CD4-positive, alpha-beta T cell (primary cell): ENCODE measurements at regions not wholly inside any gene's neighbourhood (a gene's known extent, or its start where the extent isn't known, plus 50 kb on each side); places are given as distances from the start of the nearest gene placed in this dataset.

Experiments used
- ATAC-seq: fragments of 200-7000 bp; cut with Tn5 transposase; one replicate; pipeline ENCODE4 v1.10.0; 2022; ENCODE audit warnings: mild to moderate bottlenecking; ENCODE audit not compliant: poor library complexity
- CTCF ChIA-PET: fragments of 350-600 bp; sonication (Branson Sonifier 250); formaldehyde crosslinking; loops from one replicate; lab custom pipeline; 2021; ENCODE audit warnings: antibody characterized with exemption, inconsistent platforms; lab: Charles Lee
- POLR2A ChIA-PET: fragments of 350-600 bp; sonication (Branson Sonifier 250); formaldehyde crosslinking; loops from one replicate; lab custom pipeline; 2021; ENCODE audit warnings: antibody characterized with exemption, inconsistent platforms; lab: Charles Lee
- DNase-seq, 14 experiments: peaks; one replicate each; pipeline ENCODE4 v3.0.0-alpha.2; 2013 to 2020; ENCODE audit warnings: mixed read lengths in 2 of 14
- H3K27ac ChIP-seq, 2 donors: one replicate each; pipeline versions ENCODE4 v1.5.1 to v1.7.0; 2013; ENCODE audit warnings: low read length in 2 of 2, low read depth in 1 of 2, mild to moderate bottlenecking in 1 of 2
- H3K27me3 ChIP-seq, 2 experiments: 1 replicate in 1 of 2; 2 replicates in 1 of 2; pipeline versions ENCODE4 v1.6.1 to v1.7.0; 2013; ENCODE audit warnings: low read length in 2 of 2, control low read depth in 1 of 2, mild to moderate bottlenecking in 1 of 2, moderate library complexity in 1 of 2; ENCODE audit not compliant: insufficient read depth in 2 of 2, control insufficient read depth in 1 of 2
- H3K36me3 ChIP-seq: one replicate; pipeline ENCODE4 v1.6.1; 2013; ENCODE audit warnings: low read length, control low read depth; ENCODE audit not compliant: insufficient read depth
- H3K4me1 ChIP-seq: one replicate; pipeline ENCODE4 v1.6.1; 2013; ENCODE audit warnings: low read length, control low read depth; ENCODE audit not compliant: insufficient read depth
- H3K4me3 ChIP-seq: one replicate; pipeline ENCODE4 v1.5.1; 2013; ENCODE audit warnings: mild to moderate bottlenecking, low read length, moderate library complexity
- H3K9me3 ChIP-seq, 2 experiments: 1 replicate in 1 of 2; 2 replicates in 1 of 2; pipeline versions ENCODE4 v1.6.1 to v1.7.0; 2013; ENCODE audit warnings: low read length in 2 of 2, mild to moderate bottlenecking in 2 of 2, control low read depth in 1 of 2, moderate library complexity in 1 of 2; ENCODE audit not compliant: control insufficient read depth in 1 of 2, insufficient read depth in 1 of 2
- H3K27ac Mint-ChIP-seq: one replicate; pipeline ENCODE4 v1.8.0; 2020; ENCODE audit warnings: mixed read lengths
- H3K27me3 Mint-ChIP-seq: one replicate; pipeline ENCODE4 v1.8.0; 2021; ENCODE audit warnings: mixed read lengths
- H3K36me3 Mint-ChIP-seq: one replicate; pipeline ENCODE4 v1.8.0; 2021; ENCODE audit warnings: low read depth, mixed read lengths
- H3K4me1 Mint-ChIP-seq: one replicate; pipeline ENCODE4 v1.8.0; 2021; ENCODE audit warnings: low read depth, mixed read lengths
- H3K4me3 Mint-ChIP-seq: one replicate; pipeline ENCODE4 v1.8.0; 2020; ENCODE audit warnings: mild to moderate bottlenecking, mixed read lengths
- H3K9me3 Mint-ChIP-seq: one replicate; pipeline ENCODE4 v1.8.0; 2020; ENCODE audit warnings: mixed read lengths
- intact Hi-C, 2 experiments: fragments of 100-400 bp; cut with DNase I in 1 of 2; cut with micrococcal nuclease in 1 of 2; formaldehyde crosslinking; loops; one replicate each; pipeline versions ENCODE4 v1.15.1 to v1.9.0; 2023 to 2025; cut with DNase I, micrococcal nuclease
- TF ChIP-seq, protein P1 (sequence below): fragments of 200-600 bp; IDR thresholded peaks from one replicate; pipeline ENCODE4 v1.8.0; 2022; ENCODE audit warnings: antibody characterized with exemption, mild to moderate bottlenecking

- no peaks in the 10 kb centered on the region for H3K27me3 Mint-ChIP-seq
- H3K36me3 Mint-ChIP-seq, result no peaks in the 10 kb centered on the region
- H3K4me1 Mint-ChIP-seq, result no peaks in the 10 kb centered on the region
- Histone ChIP-seq H3K27me3 (no peaks in the 10 kb centered on the region), H3K36me3 (no peaks in the 10 kb centered on the region), H3K4me3 (no peak overlapping the region), H3K4me1 (no peaks in the 10 kb centered on the region), H3K9me3 (no peaks in the 10 kb centered on the region), H3K27ac (no peak overlapping the region)
- no peak overlapping the region for H3K27ac Mint-ChIP-seq
- no peak for ATAC-seq
- intact Hi-C loops, result no loop called here
- DNase-seq, result no peak
- CTCF ChIA-PET, result no interaction called here
- H3K9me3 Mint-ChIP-seq, result no peaks in the 10 kb centered on the region
- POLR2A ChIA-PET, result no interaction called here
- TF ChIP-seq, protein P1, sequence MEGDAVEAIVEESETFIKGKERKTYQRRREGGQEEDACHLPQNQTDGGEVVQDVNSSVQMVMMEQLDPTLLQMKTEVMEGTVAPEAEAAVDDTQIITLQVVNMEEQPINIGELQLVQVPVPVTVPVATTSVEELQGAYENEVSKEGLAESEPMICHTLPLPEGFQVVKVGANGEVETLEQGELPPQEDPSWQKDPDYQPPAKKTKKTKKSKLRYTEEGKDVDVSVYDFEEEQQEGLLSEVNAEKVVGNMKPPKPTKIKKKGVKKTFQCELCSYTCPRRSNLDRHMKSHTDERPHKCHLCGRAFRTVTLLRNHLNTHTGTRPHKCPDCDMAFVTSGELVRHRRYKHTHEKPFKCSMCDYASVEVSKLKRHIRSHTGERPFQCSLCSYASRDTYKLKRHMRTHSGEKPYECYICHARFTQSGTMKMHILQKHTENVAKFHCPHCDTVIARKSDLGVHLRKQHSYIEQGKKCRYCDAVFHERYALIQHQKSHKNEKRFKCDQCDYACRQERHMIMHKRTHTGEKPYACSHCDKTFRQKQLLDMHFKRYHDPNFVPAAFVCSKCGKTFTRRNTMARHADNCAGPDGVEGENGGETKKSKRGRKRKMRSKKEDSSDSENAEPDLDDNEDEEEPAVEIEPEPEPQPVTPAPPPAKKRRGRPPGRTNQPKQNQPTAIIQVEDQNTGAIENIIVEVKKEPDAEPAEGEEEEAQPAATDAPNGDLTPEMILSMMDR, result no peak
- no peak overlapping the region for H3K4me3 Mint-ChIP-seq
Observed at GRCh38 chr13:105432438-105432837, 1103.0 kb downstream of the EFNB2 start.

- Histone ChIP-seq H3K27me3 (no peaks in the 10 kb centered on the region), H3K4me3 (no peak overlapping the region), H3K4me1 (no peaks in the 10 kb centered on the region), H3K36me3 (no peaks in the 10 kb centered on the region), H3K27ac (no peak overlapping the region), H3K9me3 (no peaks in the 10 kb centered on the region)
- CTCF ChIA-PET, result no interaction called here
- TF ChIP-seq, protein P1, result no peak
- no peak overlapping the region for H3K27ac Mint-ChIP-seq
- POLR2A ChIA-PET, result no interaction called here
- no peaks in the 10 kb centered on the region for H3K27me3 Mint-ChIP-seq
- no peak overlapping the region for H3K4me3 Mint-ChIP-seq
- H3K9me3 Mint-ChIP-seq, result no peaks in the 10 kb centered on the region
- ATAC-seq, result no peak
- intact Hi-C loops, result no loop called here
- no peaks in the 10 kb centered on the region for H3K4me1 Mint-ChIP-seq
- no peaks in the 10 kb centered on the region for H3K36me3 Mint-ChIP-seq
- DNase-seq, result no peak
Observed at GRCh38 chr13:105428811-105429210, 1106.7 kb downstream of the EFNB2 start.

GRCh38 chr13:105426441-105426840, 1109.0 kb downstream of the EFNB2 start:
- no peaks in the 10 kb centered on the region for H3K9me3 ChIP-seq
- CTCF ChIA-PET, result no interaction called here
- Mint-ChIP-seq H3K27ac (no peak overlapping the region), H3K36me3 (no peaks in the 10 kb centered on the region), H3K4me1 (no peaks in the 10 kb centered on the region), H3K27me3 (no peaks in the 10 kb centered on the region), H3K4me3 (no peak overlapping the region), H3K9me3 (no peaks in the 10 kb centered on the region)
- H3K4me1 ChIP-seq, result no peaks in the 10 kb centered on the region
- no peak overlapping the region for H3K4me3 ChIP-seq
- TF ChIP-seq, protein P1, result no peak
- intact Hi-C loops, result no loop called here
- no peaks in the 10 kb centered on the region for H3K27me3 ChIP-seq
- ATAC-seq (no peak), DNase-seq (no peak)
- POLR2A ChIA-PET, result no interaction called here
- no peaks in the 10 kb centered on the region for H3K36me3 ChIP-seq
- no peak overlapping the region for H3K27ac ChIP-seq
